Transverse colon (tissue), 4 donors: ENCODE measurements at regions not wholly inside any gene's neighbourhood (a gene's known extent, or its start where the extent isn't known, plus 50 kb on each side); places are given as distances from the start of the nearest gene placed in this dataset.

Experiments
- DNase-seq: peaks from one replicate; pipeline ENCODE4 v3.0.0-alpha.2; 2019
- H3K27ac ChIP-seq, 4 donors: fragments of 200-600 bp; sonication (generic); 2 replicates each; pipeline ENCODE4 v1.5.1; 2016 to 2018; ENCODE audit warnings: inconsistent platforms in 4 of 4
- H3K27me3 ChIP-seq: fragments of 200-600 bp; sonication (generic); 2 replicates; pipeline ENCODE4 v1.5.1; 2017; ENCODE audit warnings: inconsistent platforms
- H3K36me3 ChIP-seq, 4 donors: fragments of 200-600 bp; sonication (generic); 2 replicates each; pipeline ENCODE4 v1.5.1; 2017 to 2019; ENCODE audit warnings: inconsistent platforms in 4 of 4
- H3K4me1 ChIP-seq, 4 donors: fragments of 200-600 bp; sonication (generic); 2 replicates each; pipeline ENCODE4 v1.5.1; 2017 to 2020; ENCODE audit warnings: inconsistent platforms in 4 of 4
- H3K4me3 ChIP-seq, 4 donors: fragments of 200-600 bp; sonication (generic); 1 replicate in 1 of 4; 2 replicates in 3 of 4; pipeline versions ENCODE4 v1.5.1 to v1.6.1; 2017 to 2019; ENCODE audit warnings: inconsistent platforms in 4 of 4
- H3K9me3 ChIP-seq, 2 donors: fragments of 200-600 bp; sonication (generic); 2 replicates each; pipeline ENCODE4 v1.5.1; 2017 to 2019; ENCODE audit warnings: inconsistent platforms in 2 of 2
- CTCF ChIP-seq, 5 experiments: fragments of 200-600 bp in 3 of 5; fragments of 450-650 bp in 2 of 5; sonication (generic) in 3 of 5; IDR thresholded peaks; 1 replicate in 2 of 5; 2 replicates in 3 of 5; pipeline ENCODE4 v1.5.1; 2016 to 2017; ENCODE audit warnings: antibody characterized with exemption in 5 of 5, inconsistent platforms in 3 of 5, mild to moderate bottlenecking in 2 of 5, moderate library complexity in 1 of 5
- EP300 ChIP-seq: sonication (generic); formaldehyde crosslinking; IDR thresholded peaks from one replicate; pipeline ENCODE4 v1.6.1; 2017; ENCODE audit warnings: antibody characterized with exemption, low read depth
- POLR2A ChIP-seq: fragments of 450-650 bp; IDR thresholded peaks from one replicate; pipeline ENCODE4 v1.6.1; 2016; ENCODE audit warnings: antibody characterized with exemption, mild to moderate bottlenecking, moderate library complexity
- POLR2AphosphoS5 ChIP-seq, 3 donors: sonication (generic); formaldehyde crosslinking; IDR thresholded peaks; one replicate each; pipeline ENCODE4 v1.6.1; 2016; ENCODE audit warnings: antibody characterized with exemption in 3 of 3
- WGBS, 2 donors: methylation state at CpG; one replicate each; pipeline ENCODE4 v1.1.5; 2018; ENCODE audit warnings: low coverage in 1 of 2; 5-methylcytosine and 5-hydroxymethylcytosine counted together
- in situ Hi-C, 4 donors: fragments of 200-750 bp; cut with MboI; loops; one replicate each; pipeline versions ENCODE4 v1.15.0 to v1.15.1; 2017; ENCODE audit warnings: low sequenced_read_pairs in 3 of 4, low pct_ligation_motif_present in 1 of 4, low pct_unique_long_range_greater_than_20kb in 1 of 4
- intact Hi-C: fragments of 100-400 bp; cut with DNase I; formaldehyde crosslinking; loops from one replicate; pipeline ENCODE4 v1.15.1; 2023; ENCODE audit warnings: low total_unique reads

- in situ Hi-C loops (no loop called here), intact Hi-C loops (no loop called here)
- no peaks in the 10 kb centered on the region for H3K36me3 ChIP-seq
- H3K4me1 ChIP-seq = no peaks in the 10 kb centered on the region
- H3K9me3 ChIP-seq = no peaks in the 10 kb centered on the region
- no peaks in the 10 kb centered on the region for H3K27me3 ChIP-seq
- TF ChIP-seq CTCF (IDR thresholded peaks at IDR 0.05) (no peak), POLR2A (no peak), EP300 (no peak), POLR2AphosphoS5 (IDR thresholded peaks at IDR 0.05) (no peak)
- DNase-seq = no peak
- H3K27ac ChIP-seq = no peak overlapping the region
- WGBS, 2 donors = 71% methylated on average over 4 to 13 of the region's 13 CpGs
- no peak overlapping the region for H3K4me3 ChIP-seq
Observed at GRCh38 chr12:130081117-130081805, 81.0 kb upstream of the FZD10 start.

- no peak overlapping the region for H3K27ac ChIP-seq
- H3K9me3 ChIP-seq = no peaks in the 10 kb centered on the region
- H3K4me1 ChIP-seq = no peaks in the 10 kb centered on the region
- in situ Hi-C loops = no loop called here
- no peak for DNase-seq
- H3K27me3 ChIP-seq = no peaks in the 10 kb centered on the region
- WGBS, 2 donors = 39 to 53% methylated on average over 6 of the region's 6 CpGs
- no peak overlapping the region for H3K4me3 ChIP-seq
- intact Hi-C loops = no loop called here
- no peaks in the 10 kb centered on the region for H3K36me3 ChIP-seq
- TF ChIP-seq EP300 (no peak), CTCF (IDR thresholded peaks at IDR 0.05) (no peak), POLR2AphosphoS5 (IDR thresholded peaks at IDR 0.05) (no peak), POLR2A (no peak)
Observed at GRCh38 chr12:130083002-130083401, 79.3 kb upstream of the FZD10 start.

- H3K36me3 ChIP-seq = no peaks in the 10 kb centered on the region
- no peak for DNase-seq
- intact Hi-C loops = no loop called here
- no peaks in the 10 kb centered on the region for H3K27me3 ChIP-seq
- TF ChIP-seq EP300 (no peak), POLR2AphosphoS5 (IDR thresholded peaks at IDR 0.05) (no peak), POLR2A (no peak), CTCF (IDR thresholded peaks at IDR 0.05) (no peak)
- H3K27ac ChIP-seq = no peak overlapping the region
- no peak overlapping the region for H3K4me3 ChIP-seq
- H3K9me3 ChIP-seq = no peaks in the 10 kb centered on the region
- in situ Hi-C loops = no loop called here
- WGBS, 2 donors = 80 to 88% methylated on average over 3 to 8 of the region's 8 CpGs
- no peaks in the 10 kb centered on the region for H3K4me1 ChIP-seq
Observed at GRCh38 chr12:130083734-130084133, 78.5 kb upstream of the FZD10 start.

GRCh38 chr12:130084359-130084758 lies 77.9 kb upstream of the FZD10 start:
- no peak overlapping the region for H3K27ac ChIP-seq
- no peak for DNase-seq
- in situ Hi-C loops (no loop called here), intact Hi-C loops (no loop called here)
- WGBS, 2 donors = 71% methylated on average over 8 of the region's 8 CpGs; no CpG with 5 or more reads in 1 of the 2 donors
- H3K36me3 ChIP-seq = no peaks in the 10 kb centered on the region
- H3K4me1 ChIP-seq = no peaks in the 10 kb centered on the region
- no peaks in the 10 kb centered on the region for H3K27me3 ChIP-seq
- H3K9me3 ChIP-seq = no peaks in the 10 kb centered on the region
- no peak overlapping the region for H3K4me3 ChIP-seq
- TF ChIP-seq POLR2A = no peak
- no peak for TF ChIP-seq CTCF (IDR thresholded peaks at IDR 0.05)
- TF ChIP-seq EP300 = no peak
- no peak for TF ChIP-seq POLR2AphosphoS5 (IDR thresholded peaks at IDR 0.05)
